H1 (cell line): ENCODE measurements at regions not wholly inside any gene's neighbourhood (a gene's known extent, or its start where the extent isn't known, plus 50 kb on each side); places are given as distances from the start of the nearest gene placed in this dataset.

Source experiments
- CTCF ChIA-PET: fragments of 300-600 bp; sonication (Branson Sonifier 250); formaldehyde crosslinking; loops from one replicate; lab custom pipeline; 2021; ENCODE audit not compliant: partially characterized antibody; lab: Charles Lee
- POLR2A ChIA-PET: fragments of 300-600 bp; sonication (Branson Sonifier 250); formaldehyde crosslinking; loops from one replicate; lab custom pipeline; 2021; ENCODE audit warnings: inconsistent platforms; ENCODE audit not compliant: partially characterized antibody; lab: Charles Lee
- DNase-seq, 2 experiments: peaks; one replicate each; pipeline versions ENCODE4 v3.0.0 to v3.0.0-alpha.2; 2010 to 2022; ENCODE audit warnings: low spot score in 2 of 2, low read depth in 1 of 2, mixed read lengths in 1 of 2
- FAIRE-seq: peaks from 2 replicates; lab custom pipeline; 2011; peaks lifted over from hg19 to GRCh38; lab: Jason Lieb, UNC
- H2AFZ ChIP-seq: 2 replicates; pipeline ENCODE4 v1.8.1; 2012; ENCODE audit warnings: low read length, inconsistent platforms
- H2AK5ac ChIP-seq: 2 replicates; pipeline ENCODE4 v1.6.1; 2013; ENCODE audit warnings: low read depth, low read length
- H2BK120ac ChIP-seq: replicated peaks from 2 replicates; pipeline ENCODE3; 2013; ENCODE audit warnings: low read depth, low read length, inconsistent platforms
- H2BK12ac ChIP-seq: 2 replicates; pipeline ENCODE4 v1.6.1; 2013; ENCODE audit warnings: low read depth, low read length
- H2BK15ac ChIP-seq: 2 replicates; pipeline ENCODE4 v1.6.1; 2013; ENCODE audit warnings: low read length
- H2BK20ac ChIP-seq: 2 replicates; pipeline ENCODE4 v1.6.1; 2013; ENCODE audit warnings: low read length
- H2BK5ac ChIP-seq: 2 replicates; pipeline ENCODE4 v1.6.1; 2013; ENCODE audit warnings: low read depth, low read length
- H3K14ac ChIP-seq: 2 replicates; pipeline ENCODE4 v1.6.1; 2013; ENCODE audit warnings: inconsistent platforms; ENCODE audit not compliant: insufficient read length
- H3K18ac ChIP-seq: 2 replicates; pipeline ENCODE4 v1.6.1; 2013; ENCODE audit warnings: low read length; ENCODE audit errors: extremely low read depth
- H3K23ac ChIP-seq: 2 replicates; pipeline ENCODE4 v1.6.1; 2013; ENCODE audit warnings: inconsistent platforms; ENCODE audit not compliant: insufficient read length
- H3K23me2 ChIP-seq: 2 replicates; pipeline ENCODE4 v1.6.1; 2013; ENCODE audit warnings: low read depth, low read length
- H3K27ac ChIP-seq: 2 replicates; pipeline ENCODE4 v1.6.1; 2011; ENCODE audit warnings: low read depth, low read length, inconsistent platforms
- H3K27me3 ChIP-seq, 4 experiments: replicated peaks in 1 of 4; 1 replicate in 1 of 4; 2 replicates in 3 of 4; pipeline versions ENCODE4 v1.6.1 to v1.8.1; 2011 to 2013; ENCODE audit warnings: low read length in 3 of 4, mild to moderate bottlenecking in 3 of 4, inconsistent platforms in 2 of 4, mixed read lengths in 2 of 4, moderate library complexity in 1 of 4; ENCODE audit not compliant: control insufficient read depth in 3 of 4, insufficient read depth in 3 of 4; ENCODE audit errors: extremely low read depth in 1 of 4
- H3K36me3 ChIP-seq, 4 experiments: 2 replicates each; pipeline versions ENCODE4 v1.6.1 to v1.8.1; 2011 to 2013; ENCODE audit warnings: mild to moderate bottlenecking in 4 of 4, low read length in 3 of 4, moderate library complexity in 2 of 4, control low read depth in 1 of 4, inconsistent platforms in 1 of 4; ENCODE audit not compliant: insufficient read depth in 4 of 4, control insufficient read depth in 2 of 4
- H3K4ac ChIP-seq: replicated peaks from 2 replicates; pipeline ENCODE3; 2013; ENCODE audit warnings: low read length, low read depth, mixed read lengths, inconsistent platforms; ENCODE audit not compliant: insufficient read length
- H3K4me1 ChIP-seq, 4 experiments: replicated peaks in 1 of 4; 1 replicate in 1 of 4; 2 replicates in 3 of 4; pipeline versions ENCODE4 v1.6.1 to v1.8.1; 2011 to 2013; ENCODE audit warnings: low read length in 3 of 4, inconsistent platforms in 2 of 4, mixed read lengths in 1 of 4; ENCODE audit not compliant: insufficient read depth in 4 of 4, control insufficient read depth in 3 of 4
- H3K4me2 ChIP-seq, 2 experiments: 2 replicates each; pipeline versions ENCODE4 v1.6.1 to v1.8.1; 2011 to 2013; ENCODE audit warnings: low read depth in 2 of 2, low read length in 2 of 2, control low read depth in 1 of 2, inconsistent platforms in 1 of 2, mild to moderate bottlenecking in 1 of 2; ENCODE audit not compliant: insufficient read depth in 1 of 2
- H3K4me3 ChIP-seq, 4 experiments: fragments of 200-600, 300-600 bp in 1 of 4; sonication (generic), shearing (Covaris generic), sonication (Bioruptor Twin) in 1 of 4; 2 replicates each; pipeline versions ENCODE4 v1.5.1 to v1.8.1; 2011 to 2016; ENCODE audit warnings: low read length in 4 of 4, low read depth in 3 of 4, control low read depth in 2 of 4, inconsistent platforms in 2 of 4, mild to moderate bottlenecking in 2 of 4, mixed read lengths in 1 of 4, moderate library complexity in 1 of 4; ENCODE audit not compliant: insufficient read depth in 2 of 4; ENCODE audit errors: extremely low read depth in 1 of 4
- H3K56ac ChIP-seq: replicated peaks from 2 replicates; pipeline ENCODE3; 2013; ENCODE audit warnings: low read depth, mild to moderate bottlenecking, mixed read lengths, low read length, inconsistent platforms; ENCODE audit not compliant: insufficient read length
- H3K79me1 ChIP-seq: 2 replicates; pipeline ENCODE4 v1.6.1; 2013; ENCODE audit warnings: low read depth, low read length, control low read depth
- H3K79me2 ChIP-seq, 2 experiments: 2 replicates each; pipeline versions ENCODE4 v1.6.1 to v1.8.1; 2012 to 2013; ENCODE audit warnings: low read length in 2 of 2, mild to moderate bottlenecking in 2 of 2, inconsistent platforms in 1 of 2; ENCODE audit not compliant: insufficient read depth in 2 of 2, control insufficient read depth in 1 of 2
- H3K9ac ChIP-seq, 4 experiments: replicated peaks in 1 of 4; 1 replicate in 1 of 4; 2 replicates in 3 of 4; pipeline versions ENCODE4 v1.6.1 to v1.8.1; 2011 to 2013; ENCODE audit warnings: low read depth in 3 of 4, low read length in 3 of 4, control low read depth in 2 of 4, mild to moderate bottlenecking in 2 of 4, moderate library complexity in 2 of 4, inconsistent platforms in 1 of 4; ENCODE audit errors: extremely low read depth in 1 of 4
- H3K9me3 ChIP-seq, 2 experiments: 2 replicates each; pipeline versions ENCODE4 v1.6.1 to v1.8.1; 2012 to 2013; ENCODE audit warnings: mild to moderate bottlenecking in 2 of 2, moderate library complexity in 2 of 2, control low read depth in 1 of 2, inconsistent platforms in 1 of 2, low read depth in 1 of 2, low read length in 1 of 2, mixed read lengths in 1 of 2; ENCODE audit not compliant: insufficient read depth in 2 of 2
- H4K20me1 ChIP-seq, 2 experiments: replicated peaks in 1 of 2; 2 replicates each; pipeline versions ENCODE3 to v1.8.1; 2011 to 2013; ENCODE audit warnings: inconsistent platforms in 2 of 2, low read length in 2 of 2, mild to moderate bottlenecking in 1 of 2; ENCODE audit not compliant: insufficient read depth in 2 of 2, control insufficient read depth in 1 of 2
- H4K5ac ChIP-seq: 2 replicates; pipeline ENCODE4 v1.6.1; 2013; ENCODE audit warnings: low read length, low read depth, mixed read lengths, inconsistent platforms; ENCODE audit not compliant: insufficient read length
- H4K8ac ChIP-seq: 2 replicates; pipeline ENCODE4 v1.8.0; 2013; ENCODE audit warnings: mild to moderate bottlenecking, moderate library complexity, low read length, inconsistent platforms; ENCODE audit not compliant: insufficient read depth; ENCODE audit errors: extremely low read depth
- H4K91ac ChIP-seq: replicated peaks from 2 replicates; pipeline ENCODE3; 2013; ENCODE audit warnings: low read length, mixed read lengths, inconsistent platforms; ENCODE audit not compliant: insufficient read length
- HDAC2 ChIP-seq, 2 experiments: fragments of 300-600 bp in 1 of 2; sonication (generic) in 1 of 2; IDR thresholded peaks; 2 replicates each; pipeline ENCODE4 v1.6.1; 2011 to 2012; ENCODE audit warnings: low read depth in 2 of 2, low read length in 2 of 2, mild to moderate bottlenecking in 2 of 2, moderate library complexity in 2 of 2, borderline replicate concordance in 1 of 2, inconsistent platforms in 1 of 2
- POLR2A ChIP-seq, 2 experiments: IDR thresholded peaks; 1 replicate in 1 of 2; 2 replicates in 1 of 2; pipeline ENCODE4 v1.6.1; 2011; ENCODE audit warnings: low read depth in 2 of 2, low read length in 2 of 2, mild to moderate bottlenecking in 2 of 2; ENCODE audit errors: control extremely low read depth in 1 of 2
- POU5F1 ChIP-seq: IDR thresholded peaks from 2 replicates; pipeline ENCODE4 v1.6.1; 2011; ENCODE audit warnings: low read depth, mild to moderate bottlenecking, low read length, moderate library complexity
- RBBP5 ChIP-seq: IDR thresholded peaks from 2 replicates; pipeline ENCODE4 v1.7.1; 2012; ENCODE audit warnings: low read depth, mild to moderate bottlenecking, inconsistent platforms, low read length, moderate library complexity, borderline replicate concordance
- SIX5 ChIP-seq: IDR thresholded peaks from 2 replicates; pipeline ENCODE4 v1.6.1; 2011; ENCODE audit warnings: mild to moderate bottlenecking, low read depth, low read length
- WGBS, 2 experiments: shearing (Covaris generic) in 1 of 2; methylation state at CpG; one replicate each; pipeline versions ENCODE4 v1.1.6 to v1.1.7; 2013 to 2015; ENCODE audit warnings: low lambda C conversion rate in 2 of 2, mixed read lengths in 2 of 2, inconsistent platforms in 1 of 2, low coverage in 1 of 2, missing lambda C conversion rate in 1 of 2; ENCODE audit not compliant: insufficient replicate concordance in 2 of 2, insufficient coverage in 1 of 2, insufficient read length in 1 of 2; ENCODE audit errors: extremely low coverage in 1 of 2, missing lambda C conversion rate in 1 of 2; 5-methylcytosine and 5-hydroxymethylcytosine counted together

DNA sequence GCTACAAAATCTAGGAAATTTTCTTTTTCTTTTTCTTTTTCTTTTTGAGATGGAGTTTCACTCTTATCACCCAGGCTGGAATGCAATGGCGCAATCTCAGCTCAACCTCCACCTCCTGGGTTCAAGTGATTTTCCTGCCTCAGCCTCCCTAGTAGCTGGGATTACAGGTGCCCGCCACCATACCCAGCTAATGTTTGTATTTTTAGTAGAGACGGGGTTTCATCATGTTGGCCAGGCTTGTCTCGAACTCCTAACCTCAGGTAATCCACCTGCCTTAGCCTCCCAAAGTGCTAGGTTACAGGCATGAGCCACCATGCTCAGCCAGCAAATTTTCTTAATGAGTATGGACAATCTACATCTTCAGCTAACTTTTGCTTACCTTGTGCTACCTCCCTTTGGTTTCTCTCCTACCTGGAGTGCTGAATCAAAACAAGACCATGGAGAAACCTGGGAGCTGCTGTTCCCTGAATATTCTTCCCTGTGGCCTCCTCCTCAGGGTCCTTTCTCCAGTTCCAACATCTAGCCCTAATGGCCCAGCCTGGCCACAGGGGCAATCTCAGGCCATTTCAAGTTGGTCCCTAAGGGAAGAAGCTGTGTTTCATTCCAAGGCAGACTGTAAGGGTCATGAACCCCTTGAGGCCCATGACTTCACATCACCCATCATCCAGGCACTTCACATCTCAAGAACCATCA lies 74.6 kb upstream of the EGLN3 start:
- Histone ChIP-seq H4K91ac (no peak overlapping the region), H4K8ac (no peak overlapping the region), H2BK12ac (no peak overlapping the region), H3K27ac (no peak overlapping the region), H4K5ac (no peak overlapping the region), H3K4ac (no peak overlapping the region), H3K4me2 (no peak overlapping the region), H3K27me3 (no peaks in the 10 kb centered on the region), H3K56ac (no peak overlapping the region), H3K4me1 (peaks cover 0 to 4% (median 4%) of the 10 kb centered on the region in 4 experiments; a peak in 4 of 7 replicates), H2BK5ac (no peak overlapping the region), H3K9me3 (no peaks in the 10 kb centered on the region), H2AK5ac (no peak overlapping the region), H4K20me1 (no peaks in the 10 kb centered on the region), H3K23me2 (no peaks in the 10 kb centered on the region), H2BK20ac (no peak overlapping the region), H3K23ac (no peak overlapping the region), H2BK15ac (no peak overlapping the region), H2AFZ (no peak overlapping the region), H3K9ac (no peak overlapping the region), H3K4me3 (no peak overlapping the region), H3K14ac (no peak overlapping the region), H3K18ac (no peak overlapping the region), H2BK120ac (no peak overlapping the region), H3K79me2 (no peaks in the 10 kb centered on the region), H3K36me3 (no peaks in the 10 kb centered on the region), H3K79me1 (no peaks in the 10 kb centered on the region)
- DNase-seq (no peak), FAIRE-seq (no peak)
- POLR2A ChIA-PET = interaction anchor here (0.5 to 1.5 kb wide), 4 partner anchors 12 to 1233 kb away, joined by 3 to 4 read pairs (median 4); no protein-coding TSS in a partner anchor
- 89% methylated on average over 4 of the region's 4 CpGs; no CpG with 5 or more reads in 1 of the 2 experiments for WGBS, 2 experiments
- CTCF ChIA-PET = interaction anchor here (1.1 to 1.5 kb wide), 3 partner anchors 113 to 275 kb away, joined by 3 read pairs; no protein-coding TSS in a partner anchor
- TF ChIP-seq HDAC2 (IDR thresholded peaks at IDR 0.05; ENCODE audit: borderline replicate concordance in 1 of 2, low read depth in 2 of 2, low read length in 2 of 2) (no peak), POU5F1 (no peak), RBBP5 (no peak), SIX5 (no peak), POLR2A (IDR thresholded peaks at IDR 0.05; ENCODE audit: control extremely low read depth in 1 of 2, low read depth in 2 of 2, low read length in 2 of 2) (no peak)
